Astrocyte (in vitro differentiated cells and primary cell): ENCODE measurements at regions not wholly inside any gene's neighbourhood (a gene's known extent, or its start where the extent isn't known, plus 50 kb on each side); places are given as distances from the start of the nearest gene placed in this dataset.
A peak's percentile ranks its signal among the peaks of the same experiment; 100 is the strongest.

Experiments used
- DNase-seq: peaks from one replicate; pipeline ENCODE4 v3.0.0-alpha.2; 2010; ENCODE audit warnings: low read depth
- FAIRE-seq: peaks from 2 replicates; lab custom pipeline; 2011; peaks lifted over from hg19 to GRCh38; lab: Jason Lieb, UNC
- H2AFZ ChIP-seq: 2 replicates; pipeline ENCODE4 v1.6.0; 2012; ENCODE audit warnings: low read depth, low read length, inconsistent platforms
- H3K27ac ChIP-seq: 2 replicates; pipeline ENCODE4 v1.5.1; 2011; ENCODE audit warnings: low read depth, low read length, inconsistent platforms
- H3K27me3 ChIP-seq: 2 replicates; pipeline ENCODE4 v1.6.0; 2011; ENCODE audit warnings: low read length, inconsistent platforms; ENCODE audit not compliant: insufficient read depth
- H3K36me3 ChIP-seq: 2 replicates; pipeline ENCODE4 v1.5.1; 2011; ENCODE audit warnings: low read length, inconsistent platforms; ENCODE audit not compliant: insufficient read depth
- H3K4me1 ChIP-seq: 2 replicates; pipeline ENCODE4 v1.5.1; 2011; ENCODE audit warnings: low read length, inconsistent platforms; ENCODE audit not compliant: insufficient read depth
- H3K4me2 ChIP-seq: 2 replicates; pipeline ENCODE4 v1.6.0; 2012; ENCODE audit warnings: low read length, inconsistent platforms
- H3K4me3 ChIP-seq: 2 replicates; pipeline ENCODE4 v1.5.1; 2011; ENCODE audit warnings: low read depth, mild to moderate bottlenecking, low read length, inconsistent platforms; ENCODE audit not compliant: insufficient read depth
- H3K79me2 ChIP-seq: 2 replicates; pipeline ENCODE4 v1.6.0; 2012; ENCODE audit warnings: mild to moderate bottlenecking, low read length, inconsistent platforms; ENCODE audit not compliant: insufficient read depth
- H3K9ac ChIP-seq: 2 replicates; pipeline ENCODE4 v1.6.0; 2012; ENCODE audit warnings: mild to moderate bottlenecking, low read length, inconsistent platforms
- H3K9me3 ChIP-seq: 2 replicates; pipeline ENCODE4 v1.5.1; 2012; ENCODE audit warnings: low read depth, mild to moderate bottlenecking, low read length, inconsistent platforms; ENCODE audit not compliant: insufficient read depth
- H4K20me1 ChIP-seq: 2 replicates; pipeline ENCODE4 v1.6.0; 2012; ENCODE audit warnings: low read length, inconsistent platforms; ENCODE audit not compliant: insufficient read depth
- H3K27ac Mint-ChIP-seq: one replicate; pipeline ENCODE4 v1.8.0; 2021; ENCODE audit warnings: mild to moderate bottlenecking, mixed read lengths; ENCODE audit not compliant: unreplicated experiment
- H3K27me3 Mint-ChIP-seq: one replicate; pipeline ENCODE4 v1.8.0; 2021; ENCODE audit warnings: low read depth, mixed read lengths; ENCODE audit not compliant: unreplicated experiment
- H3K36me3 Mint-ChIP-seq: one replicate; pipeline ENCODE4 v1.8.0; 2021; ENCODE audit warnings: low read depth, mixed read lengths; ENCODE audit not compliant: unreplicated experiment
- H3K4me1 Mint-ChIP-seq: one replicate; pipeline ENCODE4 v1.8.0; 2021; ENCODE audit warnings: low read depth, mixed read lengths; ENCODE audit not compliant: unreplicated experiment
- H3K4me3 Mint-ChIP-seq: one replicate; pipeline ENCODE4 v1.8.0; 2021; ENCODE audit warnings: mild to moderate bottlenecking, moderate library complexity, mixed read lengths; ENCODE audit not compliant: unreplicated experiment
- H3K9me3 Mint-ChIP-seq: one replicate; pipeline ENCODE4 v1.8.0; 2021; ENCODE audit warnings: mild to moderate bottlenecking, mixed read lengths; ENCODE audit not compliant: unreplicated experiment
- EZH2 ChIP-seq: IDR thresholded peaks from 2 replicates; pipeline ENCODE4 v1.6.1; 2012; ENCODE audit warnings: mild to moderate bottlenecking, low read length, inconsistent platforms; ENCODE audit not compliant: insufficient read depth
- TF ChIP-seq, protein P1 (sequence below): IDR thresholded peaks from 2 replicates; pipeline ENCODE4 v1.5.1; 2011; ENCODE audit warnings: low read depth, mild to moderate bottlenecking, inconsistent platforms, low read length, moderate library complexity; ENCODE audit not compliant: insufficient read depth

DNA sequence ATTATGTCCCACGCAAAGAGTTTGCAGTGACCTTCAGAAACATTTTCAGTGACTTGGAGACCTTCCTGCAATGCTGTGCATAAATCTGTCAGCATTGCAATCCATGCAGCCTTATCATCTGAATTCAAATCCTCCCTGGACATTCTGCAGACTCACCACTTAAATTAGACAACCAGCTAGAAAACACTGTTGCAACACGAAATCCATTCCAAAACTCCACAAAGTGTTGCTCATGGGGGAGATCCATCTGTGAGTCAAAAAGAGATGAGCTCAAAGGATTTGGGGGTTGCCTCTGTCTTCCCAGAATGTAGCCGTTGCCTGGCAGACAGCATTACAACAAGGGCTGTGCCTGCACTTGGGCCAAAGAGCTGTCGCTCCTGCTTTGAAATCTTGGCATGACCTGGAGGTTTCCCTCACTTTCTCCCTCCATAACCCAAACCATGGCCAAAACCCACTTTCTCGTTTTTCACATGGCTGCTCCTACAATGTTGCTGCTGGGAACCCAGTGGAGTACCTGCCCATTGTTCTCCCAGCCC, 163.5 kb upstream of the CDYL start:
- Histone ChIP-seq H3K9me3 (no peaks in the 10 kb centered on the region), H3K4me3 (no peak overlapping the region), H3K4me2 (no peak overlapping the region), H3K4me1 (peaks cover 11% of the 10 kb centered on the region), H3K79me2 (no peaks in the 10 kb centered on the region), H3K27ac (no peak overlapping the region), H3K9ac (no peak overlapping the region), H3K27me3 (peaks cover 5% of the 10 kb centered on the region), H4K20me1 (no peaks in the 10 kb centered on the region), H2AFZ (no peak overlapping the region), H3K36me3 (no peaks in the 10 kb centered on the region)
- no peak overlapping the region for H3K27ac Mint-ChIP-seq
- FAIRE-seq = no peak
- peaks cover 10% of the 10 kb centered on the region for H3K9me3 Mint-ChIP-seq
- TF ChIP-seq, protein P1, sequence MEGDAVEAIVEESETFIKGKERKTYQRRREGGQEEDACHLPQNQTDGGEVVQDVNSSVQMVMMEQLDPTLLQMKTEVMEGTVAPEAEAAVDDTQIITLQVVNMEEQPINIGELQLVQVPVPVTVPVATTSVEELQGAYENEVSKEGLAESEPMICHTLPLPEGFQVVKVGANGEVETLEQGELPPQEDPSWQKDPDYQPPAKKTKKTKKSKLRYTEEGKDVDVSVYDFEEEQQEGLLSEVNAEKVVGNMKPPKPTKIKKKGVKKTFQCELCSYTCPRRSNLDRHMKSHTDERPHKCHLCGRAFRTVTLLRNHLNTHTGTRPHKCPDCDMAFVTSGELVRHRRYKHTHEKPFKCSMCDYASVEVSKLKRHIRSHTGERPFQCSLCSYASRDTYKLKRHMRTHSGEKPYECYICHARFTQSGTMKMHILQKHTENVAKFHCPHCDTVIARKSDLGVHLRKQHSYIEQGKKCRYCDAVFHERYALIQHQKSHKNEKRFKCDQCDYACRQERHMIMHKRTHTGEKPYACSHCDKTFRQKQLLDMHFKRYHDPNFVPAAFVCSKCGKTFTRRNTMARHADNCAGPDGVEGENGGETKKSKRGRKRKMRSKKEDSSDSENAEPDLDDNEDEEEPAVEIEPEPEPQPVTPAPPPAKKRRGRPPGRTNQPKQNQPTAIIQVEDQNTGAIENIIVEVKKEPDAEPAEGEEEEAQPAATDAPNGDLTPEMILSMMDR = no peak
- TF ChIP-seq EZH2 = no peak
- peaks cover 10% of the 10 kb centered on the region for H3K4me1 Mint-ChIP-seq
- no peak for DNase-seq
- no peaks in the 10 kb centered on the region for H3K36me3 Mint-ChIP-seq
- H3K4me3 Mint-ChIP-seq = no peak overlapping the region
- peaks cover 12% of the 10 kb centered on the region for H3K27me3 Mint-ChIP-seq

DNA sequence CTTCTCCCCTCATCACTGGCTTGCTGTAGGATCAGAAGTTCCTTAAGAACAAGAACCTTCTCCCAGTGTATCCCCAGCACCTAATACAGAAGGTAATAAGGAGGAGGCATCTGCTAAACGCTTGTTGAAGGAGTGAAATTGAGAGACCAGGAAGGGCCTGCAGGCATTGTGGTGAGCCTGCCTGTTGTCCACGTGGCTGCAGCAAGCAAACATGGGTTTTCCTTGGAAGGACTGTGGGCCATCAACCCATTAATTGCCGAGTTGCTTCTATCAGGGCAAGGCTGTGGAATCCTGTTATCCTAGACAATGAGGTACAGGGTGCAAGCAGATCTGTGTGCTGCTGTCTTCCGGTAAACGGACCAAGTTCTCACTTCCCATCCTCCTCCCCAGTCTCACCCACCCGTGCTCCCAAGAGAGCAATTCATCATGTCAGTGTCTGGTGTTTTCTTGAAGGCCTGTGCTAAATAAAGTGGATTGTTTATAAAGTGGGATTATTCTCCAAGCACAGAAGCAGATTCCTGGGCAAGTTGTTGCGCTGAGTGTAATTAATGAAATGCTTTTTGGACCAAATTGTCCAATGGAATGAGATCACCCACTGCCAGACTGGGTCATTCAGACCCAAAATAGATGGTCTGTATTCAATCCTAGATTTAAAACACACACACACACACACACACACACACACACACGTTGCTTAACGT, 164.6 kb upstream of the CDYL start:
- Histone ChIP-seq H3K4me3 (no peak overlapping the region), H3K36me3 (no peaks in the 10 kb centered on the region), H3K27ac (no peak overlapping the region), H3K79me2 (no peaks in the 10 kb centered on the region), H3K4me2 (no peak overlapping the region), H2AFZ (peak overlapping the region; percentile 2), H3K27me3 (peaks cover 5% of the 10 kb centered on the region), H3K9me3 (no peaks in the 10 kb centered on the region), H4K20me1 (no peaks in the 10 kb centered on the region), H3K9ac (no peak overlapping the region), H3K4me1 (peaks cover 22% of the 10 kb centered on the region)
- no peak overlapping the region for H3K27ac Mint-ChIP-seq
- DNase-seq (no peak), FAIRE-seq (no peak)
- H3K36me3 Mint-ChIP-seq = no peaks in the 10 kb centered on the region
- no peak overlapping the region for H3K4me3 Mint-ChIP-seq
- no peak for TF ChIP-seq EZH2
- TF ChIP-seq, protein P1 = no peak
- peaks cover 12% of the 10 kb centered on the region for H3K27me3 Mint-ChIP-seq
- H3K4me1 Mint-ChIP-seq = peaks cover 15% of the 10 kb centered on the region
- H3K9me3 Mint-ChIP-seq = peaks cover 10% of the 10 kb centered on the region

DNA sequence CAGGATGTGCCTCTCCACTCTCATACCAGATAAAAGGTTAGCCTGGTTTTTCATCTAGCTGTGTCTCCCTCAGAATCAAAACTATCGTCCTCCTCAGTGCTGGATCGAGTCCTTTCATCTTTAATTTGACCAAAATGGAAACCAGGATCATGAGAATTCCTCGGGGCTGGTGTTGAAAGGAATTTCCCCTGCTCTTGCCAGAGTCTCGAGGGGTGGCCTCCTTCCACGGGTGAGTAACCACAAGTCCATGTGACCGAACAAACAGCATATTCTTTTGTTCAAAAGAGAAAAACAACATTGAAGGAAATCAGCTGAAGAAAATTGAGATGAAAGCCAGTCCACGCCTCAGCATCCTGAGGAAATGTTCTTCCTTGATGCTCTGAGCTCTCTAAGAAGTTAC, 165.9 kb upstream of the CDYL start:
- Histone ChIP-seq H3K4me3 (no peak overlapping the region), H3K4me2 (peak overlapping the region; percentile 38), H3K27ac (peak overlapping the region; percentile 20), H3K79me2 (no peaks in the 10 kb centered on the region), H4K20me1 (no peaks in the 10 kb centered on the region), H3K4me1 (peaks cover 27% of the 10 kb centered on the region), H3K9me3 (no peaks in the 10 kb centered on the region), H3K27me3 (peaks cover 4% of the 10 kb centered on the region), H3K9ac (no peak overlapping the region), H2AFZ (no peak overlapping the region), H3K36me3 (no peaks in the 10 kb centered on the region)
- Mint-ChIP-seq H3K27ac (peak overlapping the region; percentile 36), H3K27me3 (peaks cover 12% of the 10 kb centered on the region), H3K4me3 (no peak overlapping the region), H3K36me3 (no peaks in the 10 kb centered on the region), H3K9me3 (peaks cover 10% of the 10 kb centered on the region), H3K4me1 (peaks cover 15% of the 10 kb centered on the region)
- no peak for TF ChIP-seq EZH2
- TF ChIP-seq, protein P1 = no peak
- peak; percentile 87 for DNase-seq
- peak; percentile 54 for FAIRE-seq
